Endodermal cell (in vitro differentiated cells): ENCODE measurements at regions not wholly inside any gene's neighbourhood (a gene's known extent, or its start where the extent isn't known, plus 50 kb on each side); places are given as distances from the start of the nearest gene placed in this dataset.

Experiments
- DNase-seq: peaks from one replicate; pipeline ENCODE4 v3.0.0-alpha.2; 2017
- H3K27ac ChIP-seq: 2 replicates; pipeline ENCODE4 v1.5.1; 2013; ENCODE audit warnings: mild to moderate bottlenecking, low read depth, low read length, moderate library complexity
- H3K27me3 ChIP-seq: 2 replicates; pipeline ENCODE4 v1.6.1; 2013; ENCODE audit warnings: mild to moderate bottlenecking, low read length, moderate library complexity; ENCODE audit not compliant: insufficient read depth, control insufficient read depth, poor library complexity, severe bottlenecking
- H3K36me3 ChIP-seq: 2 replicates; pipeline ENCODE4 v1.7.0; 2013; ENCODE audit warnings: mild to moderate bottlenecking, low read length, moderate library complexity; ENCODE audit not compliant: control insufficient read depth, insufficient read depth
- H3K4me1 ChIP-seq: one replicate; pipeline ENCODE4 v1.7.0; 2013; ENCODE audit warnings: low read length; ENCODE audit not compliant: control insufficient read depth, insufficient read depth
- H3K4me3 ChIP-seq: 2 replicates; pipeline ENCODE4 v1.5.1; 2013; ENCODE audit warnings: mild to moderate bottlenecking, low read length, moderate library complexity
- H3K9ac ChIP-seq: 2 replicates; pipeline ENCODE4 v1.6.1; 2013; ENCODE audit warnings: mild to moderate bottlenecking, low read length, moderate library complexity; ENCODE audit not compliant: poor library complexity, severe bottlenecking; ENCODE audit errors: extremely low read depth
- H3K9me3 ChIP-seq: 2 replicates; pipeline ENCODE4 v1.6.1; 2013; ENCODE audit warnings: mild to moderate bottlenecking, low read length, moderate library complexity; ENCODE audit not compliant: control insufficient read depth
- H3K27ac Mint-ChIP-seq: 2 replicates; pipeline ENCODE4 v1.8.0; 2020; ENCODE audit warnings: mixed read lengths
- H3K27me3 Mint-ChIP-seq: 2 replicates; pipeline ENCODE4 v1.8.0; 2021; ENCODE audit warnings: mild to moderate bottlenecking, mixed read lengths; ENCODE audit not compliant: insufficient read depth
- H3K36me3 Mint-ChIP-seq: 2 replicates; pipeline ENCODE4 v1.8.0; 2020; ENCODE audit warnings: low read depth, mixed read lengths
- H3K4me1 Mint-ChIP-seq: 2 replicates; pipeline ENCODE4 v1.8.0; 2020; ENCODE audit warnings: mixed read lengths
- H3K4me3 Mint-ChIP-seq: 2 replicates; pipeline ENCODE4 v1.8.0; 2020; ENCODE audit warnings: mild to moderate bottlenecking, moderate library complexity, mixed read lengths
- H3K9me3 Mint-ChIP-seq: 2 replicates; pipeline ENCODE4 v1.8.0; 2020; ENCODE audit warnings: mild to moderate bottlenecking, mixed read lengths
- WGBS, 2 experiments: methylation state at CpG; one replicate each; pipeline versions ENCODE4 v1.1.5 to v1.1.7; 2013; ENCODE audit warnings: missing lambda C conversion rate in 2 of 2, mixed read lengths in 1 of 2; ENCODE audit not compliant: insufficient coverage in 1 of 2, insufficient read length in 1 of 2; 5-methylcytosine and 5-hydroxymethylcytosine counted together
- TF ChIP-seq, protein P1 (sequence below): fragments of 200-600 bp; sonication (generic); conservative IDR thresholded peaks from 2 replicates; pipeline ENCODE4 v1.5.0; 2021; ENCODE audit warnings: antibody characterized with exemption, mild to moderate bottlenecking

DNA sequence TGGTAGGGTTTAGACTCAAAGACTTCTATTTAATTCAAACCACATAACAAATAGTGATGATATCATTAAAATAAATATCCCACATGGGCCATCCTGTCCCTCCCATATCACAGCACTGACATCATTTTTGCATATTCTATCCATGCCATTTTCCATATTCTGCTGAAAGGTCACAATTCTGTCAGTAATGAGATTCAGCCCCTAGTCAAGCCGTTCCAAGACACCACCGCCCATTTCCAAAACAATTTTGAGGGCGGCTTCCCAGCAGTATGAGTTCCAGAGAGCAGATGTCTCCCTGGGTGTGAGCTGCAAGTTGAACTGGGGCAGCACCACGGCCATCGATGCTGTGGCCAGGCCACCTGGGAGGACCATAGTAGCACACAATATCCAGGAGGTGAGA, 65.1 kb upstream of the PLEKHG1 start:
- Histone ChIP-seq H3K27ac (no peak overlapping the region), H3K9me3 (no peaks in the 10 kb centered on the region), H3K9ac (no peak overlapping the region), H3K36me3 (no peaks in the 10 kb centered on the region), H3K27me3 (no peaks in the 10 kb centered on the region), H3K4me1 (no peaks in the 10 kb centered on the region), H3K4me3 (no peak overlapping the region)
- 90 to 100% methylated on average over 2 to 5 of the region's 5 CpGs for WGBS, 2 experiments
- no peak for DNase-seq
- no peaks in the 10 kb centered on the region for H3K9me3 Mint-ChIP-seq
- H3K4me3 Mint-ChIP-seq: no peak overlapping the region
- peaks cover 2% of the 10 kb centered on the region for H3K27me3 Mint-ChIP-seq
- no peaks in the 10 kb centered on the region for H3K36me3 Mint-ChIP-seq
- H3K4me1 Mint-ChIP-seq: no peaks in the 10 kb centered on the region
- H3K27ac Mint-ChIP-seq: no peak overlapping the region
- TF ChIP-seq, protein P1, sequence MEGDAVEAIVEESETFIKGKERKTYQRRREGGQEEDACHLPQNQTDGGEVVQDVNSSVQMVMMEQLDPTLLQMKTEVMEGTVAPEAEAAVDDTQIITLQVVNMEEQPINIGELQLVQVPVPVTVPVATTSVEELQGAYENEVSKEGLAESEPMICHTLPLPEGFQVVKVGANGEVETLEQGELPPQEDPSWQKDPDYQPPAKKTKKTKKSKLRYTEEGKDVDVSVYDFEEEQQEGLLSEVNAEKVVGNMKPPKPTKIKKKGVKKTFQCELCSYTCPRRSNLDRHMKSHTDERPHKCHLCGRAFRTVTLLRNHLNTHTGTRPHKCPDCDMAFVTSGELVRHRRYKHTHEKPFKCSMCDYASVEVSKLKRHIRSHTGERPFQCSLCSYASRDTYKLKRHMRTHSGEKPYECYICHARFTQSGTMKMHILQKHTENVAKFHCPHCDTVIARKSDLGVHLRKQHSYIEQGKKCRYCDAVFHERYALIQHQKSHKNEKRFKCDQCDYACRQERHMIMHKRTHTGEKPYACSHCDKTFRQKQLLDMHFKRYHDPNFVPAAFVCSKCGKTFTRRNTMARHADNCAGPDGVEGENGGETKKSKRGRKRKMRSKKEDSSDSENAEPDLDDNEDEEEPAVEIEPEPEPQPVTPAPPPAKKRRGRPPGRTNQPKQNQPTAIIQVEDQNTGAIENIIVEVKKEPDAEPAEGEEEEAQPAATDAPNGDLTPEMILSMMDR: no peak

DNA sequence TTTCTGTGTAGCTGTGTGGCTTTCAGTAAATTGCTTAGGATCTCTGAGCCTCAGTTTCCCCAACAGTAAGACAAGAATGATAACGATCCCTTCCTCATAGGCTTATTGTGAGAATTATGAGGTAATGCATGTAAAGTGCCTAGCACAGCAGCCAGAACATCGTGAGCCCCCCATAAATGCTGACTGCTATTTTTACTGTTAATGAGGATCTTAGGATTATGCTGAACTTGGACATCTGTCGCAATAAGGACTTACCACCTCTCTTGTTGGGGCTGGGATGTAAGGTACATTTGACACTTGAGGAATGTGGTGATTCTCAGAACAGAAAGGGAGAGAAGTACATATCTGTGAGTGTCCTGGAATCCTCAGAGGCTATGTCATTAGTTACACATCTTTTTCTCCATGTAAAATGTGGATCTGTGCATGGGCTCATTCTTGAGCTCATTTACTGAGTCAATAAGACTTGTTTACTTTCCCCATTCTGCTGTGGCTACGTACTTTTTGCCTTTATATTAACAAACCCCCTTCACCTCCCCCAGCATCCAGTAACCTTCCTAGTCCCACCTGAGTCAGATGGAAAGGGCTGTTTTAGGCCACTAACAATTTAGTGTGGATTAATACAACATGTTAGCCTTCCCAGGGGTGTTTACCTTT, 64.4 kb upstream of the PLEKHG1 start:
- no peaks in the 10 kb centered on the region for H3K27me3 ChIP-seq
- H3K9me3 Mint-ChIP-seq: no peaks in the 10 kb centered on the region
- no peak overlapping the region for H3K27ac Mint-ChIP-seq
- no peak overlapping the region for H3K4me3 Mint-ChIP-seq
- TF ChIP-seq, protein P1: no peak
- DNase-seq: no peak
- no peak overlapping the region for H3K4me3 ChIP-seq
- no peaks in the 10 kb centered on the region for H3K36me3 ChIP-seq
- H3K27ac ChIP-seq: no peak overlapping the region
- H3K4me1 Mint-ChIP-seq: no peaks in the 10 kb centered on the region
- H3K4me1 ChIP-seq: no peaks in the 10 kb centered on the region
- peaks cover 2% of the 10 kb centered on the region for H3K27me3 Mint-ChIP-seq
- no peaks in the 10 kb centered on the region for H3K9me3 ChIP-seq
- no peak overlapping the region for H3K9ac ChIP-seq
- WGBS, 2 experiments: 86 to 100% methylated on average over 3 to 4 of the region's 4 CpGs
- H3K36me3 Mint-ChIP-seq: no peaks in the 10 kb centered on the region

DNA sequence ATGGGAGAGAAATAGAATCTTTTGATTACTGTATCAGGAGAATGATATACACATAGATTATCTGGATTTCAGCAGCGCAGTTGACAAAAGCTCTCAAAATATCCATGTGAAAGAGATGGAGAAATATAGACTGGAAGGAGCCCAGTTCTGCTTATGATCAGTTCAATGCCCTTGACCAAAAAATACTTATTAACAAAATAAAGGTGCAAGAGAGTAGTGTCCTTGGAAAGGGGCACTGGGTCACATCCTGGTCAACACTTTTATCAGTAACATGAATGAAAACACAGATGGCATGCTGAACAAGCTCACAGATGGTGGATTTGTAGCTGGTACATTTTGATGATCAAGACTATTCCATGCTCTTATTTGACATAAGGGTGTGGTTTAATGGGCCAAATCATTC, 63.9 kb upstream of the PLEKHG1 start:
- H3K9me3 Mint-ChIP-seq: no peaks in the 10 kb centered on the region
- Histone ChIP-seq H3K4me1 (no peaks in the 10 kb centered on the region), H3K36me3 (no peaks in the 10 kb centered on the region), H3K9ac (no peak overlapping the region), H3K27me3 (no peaks in the 10 kb centered on the region), H3K4me3 (no peak overlapping the region), H3K27ac (no peak overlapping the region), H3K9me3 (no peaks in the 10 kb centered on the region)
- H3K27ac Mint-ChIP-seq: no peak overlapping the region
- no peak overlapping the region for H3K4me3 Mint-ChIP-seq
- TF ChIP-seq, protein P1: no peak
- H3K36me3 Mint-ChIP-seq: no peaks in the 10 kb centered on the region
- WGBS, 2 experiments: 83 to 95% methylated on average over 1 of the region's 1 CpG
- no peaks in the 10 kb centered on the region for H3K4me1 Mint-ChIP-seq
- H3K27me3 Mint-ChIP-seq: peaks cover 2% of the 10 kb centered on the region
- DNase-seq: no peak
